Transverse colon (tissue), 4 donors: ENCODE measurements at regions not wholly inside any gene's neighbourhood (a gene's known extent, or its start where the extent isn't known, plus 50 kb on each side); places are given as distances from the start of the nearest gene placed in this dataset.

ENCODE experiments used
- DNase-seq: peaks from one replicate; pipeline ENCODE4 v3.0.0-alpha.2; 2019
- H3K27ac ChIP-seq, 4 donors: fragments of 200-600 bp; sonication (generic); 2 replicates each; pipeline ENCODE4 v1.5.1; 2016 to 2018; ENCODE audit warnings: inconsistent platforms in 4 of 4
- H3K27me3 ChIP-seq: fragments of 200-600 bp; sonication (generic); 2 replicates; pipeline ENCODE4 v1.5.1; 2017; ENCODE audit warnings: inconsistent platforms
- H3K36me3 ChIP-seq, 4 donors: fragments of 200-600 bp; sonication (generic); 2 replicates each; pipeline ENCODE4 v1.5.1; 2017 to 2019; ENCODE audit warnings: inconsistent platforms in 4 of 4
- H3K4me1 ChIP-seq, 4 donors: fragments of 200-600 bp; sonication (generic); 2 replicates each; pipeline ENCODE4 v1.5.1; 2017 to 2020; ENCODE audit warnings: inconsistent platforms in 4 of 4
- H3K4me3 ChIP-seq, 4 donors: fragments of 200-600 bp; sonication (generic); 1 replicate in 1 of 4; 2 replicates in 3 of 4; pipeline versions ENCODE4 v1.5.1 to v1.6.1; 2017 to 2019; ENCODE audit warnings: inconsistent platforms in 4 of 4
- H3K9me3 ChIP-seq, 2 donors: fragments of 200-600 bp; sonication (generic); 2 replicates each; pipeline ENCODE4 v1.5.1; 2017 to 2019; ENCODE audit warnings: inconsistent platforms in 2 of 2
- CTCF ChIP-seq, 5 experiments: fragments of 200-600 bp in 3 of 5; fragments of 450-650 bp in 2 of 5; sonication (generic) in 3 of 5; IDR thresholded peaks; 1 replicate in 2 of 5; 2 replicates in 3 of 5; pipeline ENCODE4 v1.5.1; 2016 to 2017; ENCODE audit warnings: antibody characterized with exemption in 5 of 5, inconsistent platforms in 3 of 5, mild to moderate bottlenecking in 2 of 5, moderate library complexity in 1 of 5
- EP300 ChIP-seq: sonication (generic); formaldehyde crosslinking; IDR thresholded peaks from one replicate; pipeline ENCODE4 v1.6.1; 2017; ENCODE audit warnings: antibody characterized with exemption, low read depth
- POLR2A ChIP-seq: fragments of 450-650 bp; IDR thresholded peaks from one replicate; pipeline ENCODE4 v1.6.1; 2016; ENCODE audit warnings: antibody characterized with exemption, mild to moderate bottlenecking, moderate library complexity
- POLR2AphosphoS5 ChIP-seq, 3 donors: sonication (generic); formaldehyde crosslinking; IDR thresholded peaks; one replicate each; pipeline ENCODE4 v1.6.1; 2016; ENCODE audit warnings: antibody characterized with exemption in 3 of 3
- WGBS, 2 donors: methylation state at CpG; one replicate each; pipeline ENCODE4 v1.1.5; 2018; ENCODE audit warnings: low coverage in 1 of 2; 5-methylcytosine and 5-hydroxymethylcytosine counted together
- in situ Hi-C, 4 donors: fragments of 200-750 bp; cut with MboI; loops; one replicate each; pipeline versions ENCODE4 v1.15.0 to v1.15.1; 2017; ENCODE audit warnings: low sequenced_read_pairs in 3 of 4, low pct_ligation_motif_present in 1 of 4, low pct_unique_long_range_greater_than_20kb in 1 of 4
- intact Hi-C: fragments of 100-400 bp; cut with DNase I; formaldehyde crosslinking; loops from one replicate; pipeline ENCODE4 v1.15.1; 2023; ENCODE audit warnings: low total_unique reads

GRCh38 chr2:195364015-195364965 is 292.7 kb upstream of the SLC39A10 start:
- H3K27ac ChIP-seq, result no peak overlapping the region
- H3K4me3 ChIP-seq, result no peak overlapping the region
- no peak for TF ChIP-seq CTCF (IDR thresholded peaks at IDR 0.05)
- no peak for TF ChIP-seq EP300
- no peak for TF ChIP-seq POLR2AphosphoS5 (IDR thresholded peaks at IDR 0.05)
- no peak for TF ChIP-seq POLR2A
- no peaks in the 10 kb centered on the region for H3K27me3 ChIP-seq
- peaks cover 0 to 7% (median 0%) of the 10 kb centered on the region in 4 donors for H3K4me1 ChIP-seq
- no peaks in the 10 kb centered on the region for H3K9me3 ChIP-seq
- intact Hi-C loops, result no loop called here
- H3K36me3 ChIP-seq, result no peaks in the 10 kb centered on the region
- DNase-seq, result no peak
- 67 to 75% methylated on average over 4 to 5 of the region's 5 CpGs for WGBS, 2 donors
- in situ Hi-C loops, result no loop called here

GRCh38 chr2:195363496-195363895 is 293.5 kb upstream of the SLC39A10 start:
- peaks cover 0 to 13% (median 0%) of the 10 kb centered on the region in 4 donors for H3K4me1 ChIP-seq
- 86 to 89% methylated on average over 1 of the region's 1 CpG for WGBS, 2 donors
- no peak overlapping the region for H3K27ac ChIP-seq
- H3K27me3 ChIP-seq, result no peaks in the 10 kb centered on the region
- no peaks in the 10 kb centered on the region for H3K36me3 ChIP-seq
- no peaks in the 10 kb centered on the region for H3K9me3 ChIP-seq
- no peak for DNase-seq
- H3K4me3 ChIP-seq, result no peak overlapping the region
- TF ChIP-seq EP300 (no peak), CTCF (IDR thresholded peaks at IDR 0.05) (no peak), POLR2A (no peak), POLR2AphosphoS5 (IDR thresholded peaks at IDR 0.05) (no peak)
- in situ Hi-C loops, result no loop called here
- intact Hi-C loops, result no loop called here

DNA sequence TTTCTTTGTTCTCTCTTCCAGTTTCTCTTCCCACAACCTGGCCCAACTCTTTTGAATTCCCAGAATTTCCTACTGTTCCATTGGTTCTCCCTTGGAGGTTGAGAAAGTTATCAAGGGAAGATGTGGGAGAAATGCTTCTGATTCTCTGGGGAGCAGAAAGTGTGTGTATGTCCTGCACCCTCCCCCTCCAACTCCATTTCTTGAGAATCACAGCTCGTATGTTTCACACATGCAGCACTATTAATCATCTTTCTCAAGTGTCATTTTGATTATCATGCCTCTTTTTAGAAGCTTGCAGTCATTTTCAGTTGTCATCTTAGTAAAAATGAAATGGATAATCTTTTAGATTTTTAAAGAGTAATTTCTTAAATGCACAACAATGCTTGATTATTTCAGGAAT is 296.8 kb upstream of the SLC39A10 start:
- no peaks in the 10 kb centered on the region for H3K36me3 ChIP-seq
- H3K4me3 ChIP-seq, result no peak overlapping the region
- DNase-seq, result no peak
- H3K4me1 ChIP-seq, result peaks cover 0 to 6% (median 0%) of the 10 kb centered on the region in 4 donors
- H3K27ac ChIP-seq, result no peak overlapping the region
- no peak for TF ChIP-seq POLR2A
- no peak for TF ChIP-seq POLR2AphosphoS5 (IDR thresholded peaks at IDR 0.05)
- no peak for TF ChIP-seq CTCF (IDR thresholded peaks at IDR 0.05)
- no peak for TF ChIP-seq EP300
- in situ Hi-C loops (no loop called here), intact Hi-C loops (no loop called here)
- WGBS, 2 donors, result 61 to 70% methylated on average over 1 of the region's 1 CpG
- H3K9me3 ChIP-seq, result peaks cover 0 to 5% of the 10 kb centered on the region in 2 donors
- H3K27me3 ChIP-seq, result no peaks in the 10 kb centered on the region

- 32 to 36% methylated on average over 7 of the region's 7 CpGs for WGBS, 2 donors
- Histone ChIP-seq H3K9me3 (peaks cover 0 to 5% of the 10 kb centered on the region in 2 donors), H3K36me3 (no peaks in the 10 kb centered on the region), H3K27ac (peak overlapping the region in 2 of 4 donors; percentile 11 to 33), H3K4me1 (peaks cover 0 to 6% (median 0%) of the 10 kb centered on the region in 4 donors), H3K27me3 (no peaks in the 10 kb centered on the region), H3K4me3 (no peak overlapping the region)
- no peak for DNase-seq
- intact Hi-C loops (no loop called here), in situ Hi-C loops (no loop called here)
- TF ChIP-seq POLR2A (no peak), POLR2AphosphoS5 (IDR thresholded peaks at IDR 0.05) (no peak), CTCF (IDR thresholded peaks at IDR 0.05) (no peak), EP300 (no peak)
Measured at GRCh38 chr2:195359043-195359735, 297.8 kb upstream of the SLC39A10 start.
